ENCODE measurements at regions not wholly inside any gene's neighbourhood (a gene's known extent, or its start where the extent isn't known, plus 50 kb on each side); places are given as distances from the start of the nearest gene placed in this dataset.

GRCh38 chr4:30879855-30880598, 159.9 kb downstream of the PCDH7 start:
- no peak for DNase-seq

GRCh38 chr4:30881985-30882384, 161.8 kb downstream of the PCDH7 start:
- no peak for DNase-seq

GRCh38 chr4:30882443-30882842, 162.3 kb downstream of the PCDH7 start:
- no peak for DNase-seq

GRCh38 chr4:30882995-30883675, 163.0 kb downstream of the PCDH7 start:
- no peak for DNase-seq

GRCh38 chr4:30901461-30902451, 181.6 kb downstream of the PCDH7 start:
- DNase-seq = no peak

GRCh38 chr4:30903502-30904214, 183.5 kb downstream of the PCDH7 start:
- DNase-seq = no peak

- no peak for DNase-seq
Observed at GRCh38 chr4:30904215-30904555, 184.0 kb downstream of the PCDH7 start.

GRCh38 chr4:30904588-30904987, 184.4 kb downstream of the PCDH7 start:
- no peak for DNase-seq

- no peak for DNase-seq
Observed at GRCh38 chr4:30912098-30912714, 192.0 kb downstream of the PCDH7 start.

GRCh38 chr4:30916337-30917274, 196.4 kb downstream of the PCDH7 start:
- DNase-seq = no peak

GRCh38 chr4:30917946-30918345, 197.8 kb downstream of the PCDH7 start:
- DNase-seq = no peak

- no peak for DNase-seq
Observed at GRCh38 chr4:30919458-30919857, 199.3 kb downstream of the PCDH7 start.

- DNase-seq = no peak
Observed at GRCh38 chr4:30920043-30920442, 199.9 kb downstream of the PCDH7 start.

GRCh38 chr4:30922625-30923024, 202.5 kb downstream of the PCDH7 start:
- DNase-seq = no peak

GRCh38 chr4:30924495-30924894, 204.3 kb downstream of the PCDH7 start:
- no peak for DNase-seq

- no peak for DNase-seq
Observed at GRCh38 chr4:30929649-30930048, 209.5 kb downstream of the PCDH7 start.

- DNase-seq = no peak
Observed at GRCh38 chr4:30930276-30930675, 210.1 kb downstream of the PCDH7 start.

- no peak for DNase-seq
Observed at GRCh38 chr4:30932581-30932980, 212.4 kb downstream of the PCDH7 start.

GRCh38 chr4:30939069-30939468, 218.9 kb downstream of the PCDH7 start:
- DNase-seq = no peak

GRCh38 chr4:30939684-30940083, 219.5 kb downstream of the PCDH7 start:
- DNase-seq = no peak

GRCh38 chr4:30941641-30942040, 221.5 kb downstream of the PCDH7 start:
- no peak for DNase-seq

All from COR-L47 (cell line).